H9 (cell line): ENCODE measurements at regions not wholly inside any gene's neighbourhood (a gene's known extent, or its start where the extent isn't known, plus 50 kb on each side); places are given as distances from the start of the nearest gene placed in this dataset.

Experiments used
- DNase-seq: peaks from one replicate; pipeline ENCODE4 v3.0.0-alpha.2; 2017
- H2AFZ ChIP-seq: one replicate; pipeline ENCODE4 v1.6.1; 2013; ENCODE audit warnings: mild to moderate bottlenecking, low read length, control low read depth, moderate library complexity
- H2AK5ac ChIP-seq: 2 replicates; pipeline ENCODE4 v1.6.1; 2013; ENCODE audit warnings: low read length, control low read depth, mixed read lengths; ENCODE audit not compliant: insufficient read length
- H2BK120ac ChIP-seq: one replicate; pipeline ENCODE4 v1.6.1; 2013; ENCODE audit warnings: low read depth, mild to moderate bottlenecking, low read length, control low read depth, inconsistent platforms; ENCODE audit not compliant: poor library complexity, severe bottlenecking
- H2BK12ac ChIP-seq: 2 replicates; pipeline ENCODE4 v1.6.1; 2013; ENCODE audit warnings: low read length, control low read depth, mixed read lengths, low read depth; ENCODE audit not compliant: insufficient read length
- H2BK15ac ChIP-seq: 2 replicates; pipeline ENCODE4 v1.6.1; 2013; ENCODE audit warnings: low read depth, low read length, control low read depth
- H2BK20ac ChIP-seq: one replicate; pipeline ENCODE4 v1.6.1; 2013; ENCODE audit warnings: low read depth, mild to moderate bottlenecking, low read length, control low read depth, inconsistent platforms; ENCODE audit not compliant: poor library complexity, severe bottlenecking
- H2BK5ac ChIP-seq: 2 replicates; pipeline ENCODE4 v1.6.1; 2013; ENCODE audit warnings: low read length, control low read depth, mixed read lengths; ENCODE audit not compliant: insufficient read length
- H3K14ac ChIP-seq: 2 replicates; pipeline ENCODE4 v1.6.1; 2013; ENCODE audit warnings: low read length, control low read depth; ENCODE audit not compliant: insufficient read depth
- H3K18ac ChIP-seq: 2 replicates; pipeline ENCODE4 v1.6.1; 2013; ENCODE audit warnings: low read depth, mild to moderate bottlenecking, mixed read lengths, low read length, control low read depth; ENCODE audit not compliant: insufficient read length
- H3K23ac ChIP-seq: 2 replicates; pipeline ENCODE4 v1.6.1; 2013; ENCODE audit warnings: low read length, control low read depth, mixed read lengths, low read depth; ENCODE audit not compliant: insufficient read length
- H3K23me2 ChIP-seq: 2 replicates; pipeline ENCODE4 v1.6.1; 2013; ENCODE audit warnings: low read depth, mild to moderate bottlenecking, mixed read lengths, low read length, control low read depth; ENCODE audit not compliant: insufficient read length, poor library complexity, severe bottlenecking
- H3K27ac ChIP-seq: 2 replicates; pipeline ENCODE4 v1.5.1; 2013; ENCODE audit warnings: low read length, control low read depth, mixed read lengths, low read depth; ENCODE audit not compliant: insufficient read length
- H3K27me3 ChIP-seq: 2 replicates; pipeline ENCODE4 v1.6.1; 2013; ENCODE audit warnings: low read length, control low read depth, inconsistent platforms; ENCODE audit not compliant: insufficient read depth
- H3K4ac ChIP-seq: 2 replicates; pipeline ENCODE4 v1.6.1; 2013; ENCODE audit warnings: low read depth, mild to moderate bottlenecking, control low read depth, inconsistent platforms, low read length, moderate library complexity
- H3K4me1 ChIP-seq: 2 replicates; pipeline ENCODE4 v1.6.1; 2013; ENCODE audit warnings: low read length, control low read depth, inconsistent platforms; ENCODE audit not compliant: insufficient read depth
- H3K4me2 ChIP-seq: 2 replicates; pipeline ENCODE4 v1.6.1; 2013; ENCODE audit warnings: low read length, control low read depth, mixed read lengths; ENCODE audit not compliant: insufficient read length, insufficient read depth
- H3K56ac ChIP-seq: 2 replicates; pipeline ENCODE4 v1.6.1; 2013; ENCODE audit warnings: low read depth, mild to moderate bottlenecking, mixed read lengths, low read length, control low read depth; ENCODE audit not compliant: insufficient read length
- H3K79me1 ChIP-seq: 2 replicates; pipeline ENCODE4 v1.6.1; 2013; ENCODE audit warnings: low read depth, mild to moderate bottlenecking, moderate library complexity, low read length, control low read depth, inconsistent platforms; ENCODE audit not compliant: insufficient read depth, poor library complexity, severe bottlenecking
- H3K79me2 ChIP-seq: 2 replicates; pipeline ENCODE4 v1.6.1; 2013; ENCODE audit warnings: low read length, control low read depth, inconsistent platforms; ENCODE audit not compliant: insufficient read depth
- H3K9ac ChIP-seq: 2 replicates; pipeline ENCODE4 v1.6.1; 2013; ENCODE audit warnings: low read length, control low read depth, mixed read lengths; ENCODE audit not compliant: insufficient read length; ENCODE audit errors: extremely low read depth
- H3K9me3 ChIP-seq: one replicate; pipeline ENCODE4 v1.6.1; 2013; ENCODE audit warnings: low read depth, low read length, inconsistent platforms; ENCODE audit not compliant: control insufficient read depth
- H3T11ph ChIP-seq: one replicate; pipeline ENCODE4 v1.6.1; 2013; ENCODE audit warnings: mild to moderate bottlenecking, low read length, control low read depth, inconsistent platforms
- H4K20me1 ChIP-seq: one replicate; pipeline ENCODE4 v1.6.1; 2013; ENCODE audit not compliant: control insufficient read depth, insufficient read length, insufficient read depth
- H4K5ac ChIP-seq: 2 replicates; pipeline ENCODE4 v1.6.1; 2013; ENCODE audit warnings: low read depth, mild to moderate bottlenecking, mixed read lengths, low read length, control low read depth; ENCODE audit not compliant: insufficient read length
- H4K8ac ChIP-seq: replicated peaks from 2 replicates; pipeline ENCODE4 v1.6.1; 2013; ENCODE audit warnings: low read length, control low read depth, mixed read lengths, low read depth; ENCODE audit not compliant: insufficient read length
- H4K91ac ChIP-seq: 2 replicates; pipeline ENCODE4 v1.6.1; 2013; ENCODE audit warnings: low read depth, mild to moderate bottlenecking, moderate library complexity, mixed read lengths, low read length, control low read depth; ENCODE audit not compliant: insufficient read length
- H3K27ac Mint-ChIP-seq, 3 experiments: 2 replicates in 2 of 3; 3 replicates in 1 of 3; pipeline ENCODE4 v1.8.0; 2020 to 2021; ENCODE audit warnings: mixed read lengths in 3 of 3, mild to moderate bottlenecking in 1 of 3, moderate library complexity in 1 of 3
- H3K27me3 Mint-ChIP-seq: 2 replicates; pipeline ENCODE4 v1.8.0; 2021; ENCODE audit warnings: low read depth, mild to moderate bottlenecking, moderate library complexity, mixed read lengths
- H3K36me3 Mint-ChIP-seq, 3 experiments: 2 replicates in 2 of 3; 3 replicates in 1 of 3; pipeline ENCODE4 v1.8.0; 2020 to 2021; ENCODE audit warnings: low read depth in 3 of 3, mixed read lengths in 3 of 3; ENCODE audit not compliant: insufficient read depth in 1 of 3
- H3K4me1 Mint-ChIP-seq, 2 experiments: 2 replicates each; pipeline ENCODE4 v1.8.0; 2020; ENCODE audit warnings: mixed read lengths in 2 of 2
- H3K4me3 Mint-ChIP-seq, 2 experiments: 2 replicates in 1 of 2; 3 replicates in 1 of 2; pipeline ENCODE4 v1.8.0; 2020 to 2021; ENCODE audit warnings: mild to moderate bottlenecking in 2 of 2, mixed read lengths in 2 of 2, moderate library complexity in 1 of 2
- H3K9me3 Mint-ChIP-seq, 2 experiments: 2 replicates in 1 of 2; 3 replicates in 1 of 2; pipeline ENCODE4 v1.8.0; 2020; ENCODE audit warnings: mild to moderate bottlenecking in 2 of 2, mixed read lengths in 2 of 2, moderate library complexity in 1 of 2
- CTCF ChIP-seq: fragments of 200-600 bp; sonication (generic); conservative IDR thresholded peaks from 3 replicates; pipeline ENCODE4 v1.8.0; 2021; ENCODE audit warnings: antibody characterized with exemption, mild to moderate bottlenecking
- WGBS: extraction: QIAGEN DNeasy Blood & Tissue Kit; methylation state at CpG from one replicate; pipeline ENCODE4 v1.1.7; 2013; ENCODE audit warnings: missing lambda C conversion rate, low lambda C conversion rate, mixed read lengths; ENCODE audit not compliant: insufficient read length; ENCODE audit errors: extremely low coverage; 5-methylcytosine and 5-hydroxymethylcytosine counted together

GRCh38 chr9:79286992-79287707, 284.6 kb upstream of the TLE4 start:
- Histone ChIP-seq H3T11ph (no peak overlapping the region), H3K4me1 (no peaks in the 10 kb centered on the region), H3K4me2 (no peak overlapping the region), H3K27ac (no peak overlapping the region), H3K14ac (no peak overlapping the region), H4K91ac (no peak overlapping the region), H4K20me1 (no peaks in the 10 kb centered on the region), H3K23me2 (no peaks in the 10 kb centered on the region), H4K5ac (no peak overlapping the region), H3K4ac (no peak overlapping the region), H2BK20ac (no peak overlapping the region), H3K9me3 (no peaks in the 10 kb centered on the region), H3K79me1 (no peaks in the 10 kb centered on the region), H4K8ac (no peak overlapping the region), H3K18ac (no peak overlapping the region), H2AK5ac (no peak overlapping the region), H2BK120ac (no peak overlapping the region), H3K23ac (no peak overlapping the region), H2BK12ac (no peak overlapping the region), H2AFZ (no peak overlapping the region), H3K27me3 (no peaks in the 10 kb centered on the region), H3K79me2 (no peaks in the 10 kb centered on the region), H2BK5ac (no peak overlapping the region), H3K9ac (no peak overlapping the region), H3K56ac (no peak overlapping the region), H2BK15ac (no peak overlapping the region)
- Mint-ChIP-seq H3K36me3 (no peaks in the 10 kb centered on the region), H3K4me1 (peaks cover 10 to 11% of the 10 kb centered on the region in 2 experiments), H3K4me3 (no peak overlapping the region), H3K9me3 (no peaks in the 10 kb centered on the region), H3K27me3 (no peaks in the 10 kb centered on the region), H3K27ac (no peak overlapping the region; a peak in 1 of 7 replicates)
- TF ChIP-seq CTCF: no peak
- no peak for DNase-seq
- no CpG with 5 or more reads among the region's 7 CpGs for WGBS
